H1 (cell line): ENCODE measurements at regions not wholly inside any gene's neighbourhood (a gene's known extent, or its start where the extent isn't known, plus 50 kb on each side); places are given as distances from the start of the nearest gene placed in this dataset.
A peak's percentile ranks its signal among the peaks of the same experiment; 100 is the strongest.

Experiments used
- CTCF ChIA-PET: fragments of 300-600 bp; sonication (Branson Sonifier 250); formaldehyde crosslinking; loops from one replicate; lab custom pipeline; 2021; ENCODE audit not compliant: partially characterized antibody; lab: Charles Lee
- POLR2A ChIA-PET: fragments of 300-600 bp; sonication (Branson Sonifier 250); formaldehyde crosslinking; loops from one replicate; lab custom pipeline; 2021; ENCODE audit warnings: inconsistent platforms; ENCODE audit not compliant: partially characterized antibody; lab: Charles Lee
- DNase-seq, 2 experiments: peaks; one replicate each; pipeline versions ENCODE4 v3.0.0 to v3.0.0-alpha.2; 2010 to 2022; ENCODE audit warnings: low spot score in 2 of 2, low read depth in 1 of 2, mixed read lengths in 1 of 2
- FAIRE-seq: peaks from 2 replicates; lab custom pipeline; 2011; peaks lifted over from hg19 to GRCh38; lab: Jason Lieb, UNC
- H2AFZ ChIP-seq: 2 replicates; pipeline ENCODE4 v1.8.1; 2012; ENCODE audit warnings: low read length, inconsistent platforms
- H2AK5ac ChIP-seq: 2 replicates; pipeline ENCODE4 v1.6.1; 2013; ENCODE audit warnings: low read depth, low read length
- H2BK120ac ChIP-seq: replicated peaks from 2 replicates; pipeline ENCODE3; 2013; ENCODE audit warnings: low read depth, low read length, inconsistent platforms
- H2BK12ac ChIP-seq: 2 replicates; pipeline ENCODE4 v1.6.1; 2013; ENCODE audit warnings: low read depth, low read length
- H2BK15ac ChIP-seq: 2 replicates; pipeline ENCODE4 v1.6.1; 2013; ENCODE audit warnings: low read length
- H2BK20ac ChIP-seq: 2 replicates; pipeline ENCODE4 v1.6.1; 2013; ENCODE audit warnings: low read length
- H2BK5ac ChIP-seq: 2 replicates; pipeline ENCODE4 v1.6.1; 2013; ENCODE audit warnings: low read depth, low read length
- H3K14ac ChIP-seq: 2 replicates; pipeline ENCODE4 v1.6.1; 2013; ENCODE audit warnings: inconsistent platforms; ENCODE audit not compliant: insufficient read length
- H3K18ac ChIP-seq: 2 replicates; pipeline ENCODE4 v1.6.1; 2013; ENCODE audit warnings: low read length; ENCODE audit errors: extremely low read depth
- H3K23ac ChIP-seq: 2 replicates; pipeline ENCODE4 v1.6.1; 2013; ENCODE audit warnings: inconsistent platforms; ENCODE audit not compliant: insufficient read length
- H3K23me2 ChIP-seq: 2 replicates; pipeline ENCODE4 v1.6.1; 2013; ENCODE audit warnings: low read depth, low read length
- H3K27ac ChIP-seq: 2 replicates; pipeline ENCODE4 v1.6.1; 2011; ENCODE audit warnings: low read depth, low read length, inconsistent platforms
- H3K27me3 ChIP-seq, 4 experiments: replicated peaks in 1 of 4; 1 replicate in 1 of 4; 2 replicates in 3 of 4; pipeline versions ENCODE4 v1.6.1 to v1.8.1; 2011 to 2013; ENCODE audit warnings: low read length in 3 of 4, mild to moderate bottlenecking in 3 of 4, inconsistent platforms in 2 of 4, mixed read lengths in 2 of 4, moderate library complexity in 1 of 4; ENCODE audit not compliant: control insufficient read depth in 3 of 4, insufficient read depth in 3 of 4; ENCODE audit errors: extremely low read depth in 1 of 4
- H3K36me3 ChIP-seq, 4 experiments: 2 replicates each; pipeline versions ENCODE4 v1.6.1 to v1.8.1; 2011 to 2013; ENCODE audit warnings: mild to moderate bottlenecking in 4 of 4, low read length in 3 of 4, moderate library complexity in 2 of 4, control low read depth in 1 of 4, inconsistent platforms in 1 of 4; ENCODE audit not compliant: insufficient read depth in 4 of 4, control insufficient read depth in 2 of 4
- H3K4ac ChIP-seq: replicated peaks from 2 replicates; pipeline ENCODE3; 2013; ENCODE audit warnings: low read length, low read depth, mixed read lengths, inconsistent platforms; ENCODE audit not compliant: insufficient read length
- H3K4me1 ChIP-seq, 4 experiments: replicated peaks in 1 of 4; 1 replicate in 1 of 4; 2 replicates in 3 of 4; pipeline versions ENCODE4 v1.6.1 to v1.8.1; 2011 to 2013; ENCODE audit warnings: low read length in 3 of 4, inconsistent platforms in 2 of 4, mixed read lengths in 1 of 4; ENCODE audit not compliant: insufficient read depth in 4 of 4, control insufficient read depth in 3 of 4
- H3K4me2 ChIP-seq, 2 experiments: 2 replicates each; pipeline versions ENCODE4 v1.6.1 to v1.8.1; 2011 to 2013; ENCODE audit warnings: low read depth in 2 of 2, low read length in 2 of 2, control low read depth in 1 of 2, inconsistent platforms in 1 of 2, mild to moderate bottlenecking in 1 of 2; ENCODE audit not compliant: insufficient read depth in 1 of 2
- H3K4me3 ChIP-seq, 4 experiments: fragments of 200-600, 300-600 bp in 1 of 4; sonication (generic), shearing (Covaris generic), sonication (Bioruptor Twin) in 1 of 4; 2 replicates each; pipeline versions ENCODE4 v1.5.1 to v1.8.1; 2011 to 2016; ENCODE audit warnings: low read length in 4 of 4, low read depth in 3 of 4, control low read depth in 2 of 4, inconsistent platforms in 2 of 4, mild to moderate bottlenecking in 2 of 4, mixed read lengths in 1 of 4, moderate library complexity in 1 of 4; ENCODE audit not compliant: insufficient read depth in 2 of 4; ENCODE audit errors: extremely low read depth in 1 of 4
- H3K56ac ChIP-seq: replicated peaks from 2 replicates; pipeline ENCODE3; 2013; ENCODE audit warnings: low read depth, mild to moderate bottlenecking, mixed read lengths, low read length, inconsistent platforms; ENCODE audit not compliant: insufficient read length
- H3K79me1 ChIP-seq: 2 replicates; pipeline ENCODE4 v1.6.1; 2013; ENCODE audit warnings: low read depth, low read length, control low read depth
- H3K79me2 ChIP-seq, 2 experiments: 2 replicates each; pipeline versions ENCODE4 v1.6.1 to v1.8.1; 2012 to 2013; ENCODE audit warnings: low read length in 2 of 2, mild to moderate bottlenecking in 2 of 2, inconsistent platforms in 1 of 2; ENCODE audit not compliant: insufficient read depth in 2 of 2, control insufficient read depth in 1 of 2
- H3K9ac ChIP-seq, 4 experiments: replicated peaks in 1 of 4; 1 replicate in 1 of 4; 2 replicates in 3 of 4; pipeline versions ENCODE4 v1.6.1 to v1.8.1; 2011 to 2013; ENCODE audit warnings: low read depth in 3 of 4, low read length in 3 of 4, control low read depth in 2 of 4, mild to moderate bottlenecking in 2 of 4, moderate library complexity in 2 of 4, inconsistent platforms in 1 of 4; ENCODE audit errors: extremely low read depth in 1 of 4
- H3K9me3 ChIP-seq, 2 experiments: 2 replicates each; pipeline versions ENCODE4 v1.6.1 to v1.8.1; 2012 to 2013; ENCODE audit warnings: mild to moderate bottlenecking in 2 of 2, moderate library complexity in 2 of 2, control low read depth in 1 of 2, inconsistent platforms in 1 of 2, low read depth in 1 of 2, low read length in 1 of 2, mixed read lengths in 1 of 2; ENCODE audit not compliant: insufficient read depth in 2 of 2
- H4K20me1 ChIP-seq, 2 experiments: replicated peaks in 1 of 2; 2 replicates each; pipeline versions ENCODE3 to v1.8.1; 2011 to 2013; ENCODE audit warnings: inconsistent platforms in 2 of 2, low read length in 2 of 2, mild to moderate bottlenecking in 1 of 2; ENCODE audit not compliant: insufficient read depth in 2 of 2, control insufficient read depth in 1 of 2
- H4K5ac ChIP-seq: 2 replicates; pipeline ENCODE4 v1.6.1; 2013; ENCODE audit warnings: low read length, low read depth, mixed read lengths, inconsistent platforms; ENCODE audit not compliant: insufficient read length
- H4K8ac ChIP-seq: 2 replicates; pipeline ENCODE4 v1.8.0; 2013; ENCODE audit warnings: mild to moderate bottlenecking, moderate library complexity, low read length, inconsistent platforms; ENCODE audit not compliant: insufficient read depth; ENCODE audit errors: extremely low read depth
- H4K91ac ChIP-seq: replicated peaks from 2 replicates; pipeline ENCODE3; 2013; ENCODE audit warnings: low read length, mixed read lengths, inconsistent platforms; ENCODE audit not compliant: insufficient read length
- CBX8 ChIP-seq: fragments of 300-800, 300-1000 bp; sonication (generic); IDR thresholded peaks from 2 replicates; pipeline ENCODE4 v1.7.1; 2016; ENCODE audit warnings: low read depth, low read length, borderline replicate concordance
- CHD2 ChIP-seq: IDR thresholded peaks from 2 replicates; pipeline ENCODE4 v1.6.1; 2012; ENCODE audit warnings: low read length, improper control_type of control experiment
- CTBP2 ChIP-seq: IDR thresholded peaks from 2 replicates; pipeline ENCODE4 v1.7.0; 2011; ENCODE audit warnings: borderline replicate concordance, mild to moderate bottlenecking, moderate library complexity, mixed read lengths, low read length; ENCODE audit not compliant: insufficient read depth, insufficient read length
- FOSL1 ChIP-seq: IDR thresholded peaks from 2 replicates; pipeline ENCODE4 v1.6.1; 2011; ENCODE audit warnings: mild to moderate bottlenecking, low read depth, low read length, moderate library complexity; ENCODE audit not compliant: insufficient read depth
- JUN ChIP-seq: IDR thresholded peaks from 2 replicates; pipeline ENCODE4 v1.6.1; 2011; ENCODE audit warnings: low read depth, mild to moderate bottlenecking, improper control_type of control experiment, low read length
- KDM5A ChIP-seq: fragments of 200-600 bp; IDR thresholded peaks from 2 replicates; pipeline ENCODE4 v1.7.1; 2012; ENCODE audit warnings: mild to moderate bottlenecking, low read length, inconsistent platforms, mixed read lengths
- NRF1 ChIP-seq: IDR thresholded peaks from 2 replicates; pipeline ENCODE4 v1.6.1; 2011; ENCODE audit warnings: mild to moderate bottlenecking, low read depth, low read length, improper control_type of control experiment
- POLR2AphosphoS5 ChIP-seq: IDR thresholded peaks from 2 replicates; pipeline ENCODE4 v1.6.1; 2011; ENCODE audit warnings: low read depth, low read length
- RAD21 ChIP-seq, 2 experiments: IDR thresholded peaks in 1 of 2; conservative IDR thresholded peaks in 1 of 2; 2 replicates each; pipeline ENCODE4 v1.6.1; 2011; ENCODE audit warnings: low read depth in 2 of 2, low read length in 2 of 2, improper control_type of control experiment in 1 of 2, inconsistent platforms in 1 of 2, mild to moderate bottlenecking in 1 of 2, moderate library complexity in 1 of 2
- SIX5 ChIP-seq: IDR thresholded peaks from 2 replicates; pipeline ENCODE4 v1.6.1; 2011; ENCODE audit warnings: mild to moderate bottlenecking, low read depth, low read length
- SP2 ChIP-seq: IDR thresholded peaks from 2 replicates; pipeline ENCODE4 v1.6.1; 2012; ENCODE audit warnings: mild to moderate bottlenecking, low read length, inconsistent platforms
- SRF ChIP-seq: IDR thresholded peaks from 2 replicates; pipeline ENCODE4 v1.6.1; 2011; ENCODE audit warnings: mild to moderate bottlenecking, low read depth, low read length, moderate library complexity
- SUZ12 ChIP-seq: fragments of 200-600 bp; sonication (generic); IDR thresholded peaks from 2 replicates; pipeline ENCODE4 v1.6.1; 2012; ENCODE audit warnings: mild to moderate bottlenecking, inconsistent platforms, low read length, moderate library complexity, mixed read lengths
- TEAD4 ChIP-seq: IDR thresholded peaks from 2 replicates; pipeline ENCODE4 v1.6.1; 2012; ENCODE audit warnings: low read depth, low read length, inconsistent platforms, mixed read lengths
- WGBS, 2 experiments: shearing (Covaris generic) in 1 of 2; methylation state at CpG; one replicate each; pipeline versions ENCODE4 v1.1.6 to v1.1.7; 2013 to 2015; ENCODE audit warnings: low lambda C conversion rate in 2 of 2, mixed read lengths in 2 of 2, inconsistent platforms in 1 of 2, low coverage in 1 of 2, missing lambda C conversion rate in 1 of 2; ENCODE audit not compliant: insufficient replicate concordance in 2 of 2, insufficient coverage in 1 of 2, insufficient read length in 1 of 2; ENCODE audit errors: extremely low coverage in 1 of 2, missing lambda C conversion rate in 1 of 2; 5-methylcytosine and 5-hydroxymethylcytosine counted together
- TF ChIP-seq, protein P1 (sequence below): IDR thresholded peaks from 2 replicates; pipeline ENCODE4 v1.6.1; 2011; ENCODE audit warnings: low read depth, mild to moderate bottlenecking, low read length; ENCODE audit not compliant: insufficient read depth

DNA sequence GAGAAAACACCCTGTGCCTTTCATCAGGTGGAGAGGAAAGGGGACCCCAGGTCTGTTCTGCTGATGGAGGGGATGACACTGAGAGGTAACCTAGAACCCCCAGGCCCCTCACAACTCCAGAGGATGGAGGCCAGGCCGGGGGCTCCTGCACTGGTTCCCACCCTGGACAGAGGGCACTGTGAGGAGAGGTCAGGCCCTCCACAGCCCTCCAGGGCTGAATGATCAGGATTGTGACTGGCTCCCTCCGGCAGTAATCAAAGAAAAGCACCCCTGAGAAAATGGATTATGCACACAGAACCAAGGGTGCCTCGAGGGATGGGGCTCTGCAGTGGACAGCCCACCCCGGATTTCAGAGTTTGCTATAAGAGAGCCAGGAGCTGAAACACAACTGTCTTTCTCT lies 502.8 kb downstream of the TCERG1L start:
- no peak for FAIRE-seq
- CTCF ChIA-PET = interaction anchor here (1.2 to 1.6 kb wide), 2 partner anchors 13 to 24 kb away, joined by 4 read pairs; no protein-coding TSS in a partner anchor
- no peak overlapping the region for H3K23ac ChIP-seq
- TF ChIP-seq POLR2AphosphoS5 (no peak), JUN (no peak), SIX5 (no peak), CHD2 (no peak), CTBP2 (no peak), CBX8 (no peak), RAD21 (IDR thresholded peaks at IDR 0.05 in 1 of 2, conservative IDR thresholded peaks at IDR 0.05 in 1 of 2; ENCODE audit: low read depth in 2 of 2, low read length in 2 of 2) (no peak), SUZ12 (no peak), KDM5A (no peak), NRF1 (no peak), SP2 (no peak), FOSL1 (no peak), TEAD4 (no peak), SRF (no peak)
- TF ChIP-seq, protein P1, sequence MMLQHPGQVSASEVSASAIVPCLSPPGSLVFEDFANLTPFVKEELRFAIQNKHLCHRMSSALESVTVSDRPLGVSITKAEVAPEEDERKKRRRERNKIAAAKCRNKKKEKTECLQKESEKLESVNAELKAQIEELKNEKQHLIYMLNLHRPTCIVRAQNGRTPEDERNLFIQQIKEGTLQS = no peak

More for the DNA sequence above, 502.8 kb downstream of the TCERG1L start:
- Histone ChIP-seq H3K27me3 (no peaks in the 10 kb centered on the region), H2AFZ (no peak overlapping the region), H4K8ac (no peak overlapping the region), H3K18ac (no peak overlapping the region), H2BK120ac (no peak overlapping the region), H4K91ac (no peak overlapping the region), H4K5ac (no peak overlapping the region), H3K79me1 (no peaks in the 10 kb centered on the region), H2BK15ac (no peak overlapping the region), H2BK5ac (no peak overlapping the region), H3K79me2 (no peaks in the 10 kb centered on the region), H3K36me3 (no peaks in the 10 kb centered on the region), H2BK20ac (no peak overlapping the region), H2BK12ac (no peak overlapping the region), H3K56ac (no peak overlapping the region), H3K4me3 (no peak overlapping the region), H3K14ac (no peak overlapping the region), H3K23me2 (no peaks in the 10 kb centered on the region), H3K9ac (no peak overlapping the region), H3K4me1 (peaks cover 0 to 19% (median 11%) of the 10 kb centered on the region in 4 experiments; a peak in 5 of 7 replicates), H4K20me1 (no peaks in the 10 kb centered on the region), H3K4me2 (no peak overlapping the region), H2AK5ac (no peak overlapping the region), H3K4ac (no peak overlapping the region), H3K27ac (no peak overlapping the region), H3K9me3 (no peaks in the 10 kb centered on the region)
- WGBS, 2 experiments = 61% methylated on average over 3 of the region's 4 CpGs; no CpG with 5 or more reads in 1 of the 2 experiments
- peak in 1 of 2 experiments; percentile 22 for DNase-seq
- POLR2A ChIA-PET = no interaction called here
